ENCODE measurements at regions not wholly inside any gene's neighbourhood (a gene's known extent, or its start where the extent isn't known, plus 50 kb on each side); places are given as distances from the start of the nearest gene placed in this dataset.
A peak's percentile ranks its signal among the peaks of the same experiment; 100 is the strongest.

GRCh38 chr3:28915741-28916500 lies 364.9 kb upstream of the RBMS3 start:
- no peaks in the 10 kb centered on the region for H3K36me3 ChIP-seq (ENCODE audit: control insufficient read depth, insufficient read depth, low read length)
- H3K27me3 ChIP-seq (ENCODE audit: control insufficient read depth, insufficient read depth, low read length), result no peaks in the 10 kb centered on the region
- H3K4me1 ChIP-seq (ENCODE audit: control insufficient read depth, insufficient read depth, low read length), result peaks cover 3% of the 10 kb centered on the region; the same call in 1 of the 2 replicates
- H3K4me3 ChIP-seq (ENCODE audit: low read depth, low read length), result no peak overlapping the region
- peak overlapping the region; percentile 34 for H3K27ac ChIP-seq (ENCODE audit: low read depth, low read length)
- H3K9ac ChIP-seq (ENCODE audit: low read depth, low read length), result no peak overlapping the region
- H3K9me3 ChIP-seq (ENCODE audit: control insufficient read depth, insufficient read depth, low read length), result no peaks in the 10 kb centered on the region

DNA sequence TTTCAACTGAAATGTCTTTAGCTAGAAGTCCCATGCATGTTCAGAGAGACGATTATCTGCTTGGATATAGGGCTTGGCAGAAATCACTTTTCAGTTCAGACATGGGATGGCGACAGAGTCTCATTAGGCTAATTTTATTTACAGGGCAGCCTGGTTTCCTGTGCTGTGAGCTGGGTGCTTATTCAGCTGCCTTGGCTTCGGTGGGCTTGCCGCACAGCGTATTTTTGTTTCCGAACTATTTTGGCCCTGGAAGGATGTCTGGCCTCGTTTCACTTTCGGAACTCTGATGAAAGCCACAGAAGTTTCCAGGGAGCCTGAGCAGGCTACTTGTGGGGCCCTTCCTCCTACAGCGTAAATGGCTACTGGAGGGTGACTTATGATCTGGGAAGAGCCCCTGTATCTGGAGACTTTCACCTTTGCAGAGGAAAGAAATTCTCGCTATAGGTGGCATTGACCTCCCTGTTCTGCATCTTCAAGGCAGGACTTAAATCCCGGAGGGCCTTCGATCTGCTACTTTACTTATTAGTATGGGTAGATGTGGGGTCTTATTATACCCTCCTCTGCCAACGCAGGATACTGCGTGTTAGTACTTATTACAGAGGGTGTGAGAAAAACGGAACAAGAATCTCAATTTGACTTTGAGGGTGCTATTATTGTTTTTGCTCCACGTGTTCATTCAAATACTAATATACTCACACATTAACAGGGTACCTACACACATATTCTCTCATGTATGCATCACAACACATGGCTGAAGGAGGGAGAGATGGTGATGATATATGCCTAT lies 364.0 kb upstream of the RBMS3 start:
- no peak overlapping the region for H3K27ac ChIP-seq (ENCODE audit: low read depth, low read length)
- H3K4me3 ChIP-seq (ENCODE audit: low read depth, low read length), result no peak overlapping the region
- no peaks in the 10 kb centered on the region for H3K27me3 ChIP-seq (ENCODE audit: control insufficient read depth, insufficient read depth, low read length)
- no peaks in the 10 kb centered on the region for H3K36me3 ChIP-seq (ENCODE audit: control insufficient read depth, insufficient read depth, low read length)
- no peaks in the 10 kb centered on the region for H3K9me3 ChIP-seq (ENCODE audit: control insufficient read depth, insufficient read depth, low read length)
- H3K9ac ChIP-seq (ENCODE audit: low read depth, low read length), result no peak overlapping the region
- H3K4me1 ChIP-seq (ENCODE audit: control insufficient read depth, insufficient read depth, low read length), result peaks cover 3% of the 10 kb centered on the region; the same call in 1 of the 2 replicates

DNA sequence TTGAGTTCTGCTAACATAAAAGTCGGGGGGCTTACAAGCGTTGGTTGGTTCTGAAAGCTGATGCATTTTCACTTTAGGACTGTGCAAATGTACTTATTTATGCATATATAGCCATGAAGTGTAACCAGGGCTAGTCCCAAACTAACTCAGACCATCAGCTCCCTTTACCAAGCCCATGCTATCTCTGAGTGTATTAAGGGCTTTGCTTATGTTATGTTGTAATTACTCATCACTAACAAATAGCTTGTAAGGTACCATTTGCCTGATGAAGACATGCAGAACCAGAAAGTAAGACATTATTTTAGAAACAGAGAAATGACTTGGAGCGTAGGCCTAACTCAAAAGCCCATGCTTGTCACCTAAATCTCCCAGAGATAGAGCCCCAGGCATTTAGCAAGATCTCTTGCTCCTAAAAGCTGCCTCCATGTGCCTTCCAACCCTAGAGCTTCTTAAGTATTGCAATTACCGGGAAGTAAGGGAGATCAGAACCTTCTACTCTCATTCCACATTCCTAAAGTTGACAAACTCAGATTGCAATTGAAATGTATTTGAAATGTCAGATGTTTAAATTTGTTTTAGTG lies 362.9 kb upstream of the RBMS3 start:
- H3K36me3 ChIP-seq (ENCODE audit: control insufficient read depth, insufficient read depth, low read length), result no peaks in the 10 kb centered on the region
- H3K9ac ChIP-seq (ENCODE audit: low read depth, low read length), result no peak overlapping the region
- no peak overlapping the region for H3K4me3 ChIP-seq (ENCODE audit: low read depth, low read length)
- H3K9me3 ChIP-seq (ENCODE audit: control insufficient read depth, insufficient read depth, low read length), result no peaks in the 10 kb centered on the region
- no peak overlapping the region for H3K27ac ChIP-seq (ENCODE audit: low read depth, low read length)
- H3K4me1 ChIP-seq (ENCODE audit: control insufficient read depth, insufficient read depth, low read length), result peaks cover 3% of the 10 kb centered on the region; the same call in 1 of the 2 replicates
- H3K27me3 ChIP-seq (ENCODE audit: control insufficient read depth, insufficient read depth, low read length), result no peaks in the 10 kb centered on the region

DNA sequence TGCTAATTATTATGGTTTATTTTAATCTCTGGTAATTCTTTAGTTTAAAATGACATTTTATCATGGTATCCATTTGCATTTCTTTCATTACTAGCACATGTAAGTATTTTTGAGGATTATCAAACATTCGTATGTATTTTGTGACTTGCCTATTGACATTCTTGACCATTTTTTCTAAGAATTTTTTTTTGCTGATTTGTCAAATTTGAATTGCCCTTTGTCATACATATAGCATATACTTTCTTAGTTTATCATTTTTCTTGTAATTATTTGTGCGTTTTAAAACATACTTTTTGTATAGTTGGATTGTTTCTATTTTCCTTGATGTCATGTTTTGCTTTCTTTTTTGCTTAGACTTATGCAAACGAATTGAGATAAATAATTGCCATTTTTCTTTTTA lies 358.5 kb upstream of the RBMS3 start:
- H3K4me3 ChIP-seq (ENCODE audit: low read depth, low read length), result no peak overlapping the region
- H3K36me3 ChIP-seq (ENCODE audit: control insufficient read depth, insufficient read depth, low read length), result no peaks in the 10 kb centered on the region
- no peaks in the 10 kb centered on the region for H3K4me1 ChIP-seq (ENCODE audit: control insufficient read depth, insufficient read depth, low read length)
- H3K27ac ChIP-seq (ENCODE audit: low read depth, low read length), result no peak overlapping the region
- H3K27me3 ChIP-seq (ENCODE audit: control insufficient read depth, insufficient read depth, low read length), result no peaks in the 10 kb centered on the region
- H3K9me3 ChIP-seq (ENCODE audit: control insufficient read depth, insufficient read depth, low read length), result no peaks in the 10 kb centered on the region
- no peak overlapping the region for H3K9ac ChIP-seq (ENCODE audit: low read depth, low read length)

GRCh38 chr3:28923994-28924393 lies 356.9 kb upstream of the RBMS3 start:
- Histone ChIP-seq H3K9ac (ENCODE audit: low read depth, low read length) (no peak overlapping the region), H3K27me3 (ENCODE audit: control insufficient read depth, insufficient read depth, low read length) (no peaks in the 10 kb centered on the region), H3K9me3 (ENCODE audit: control insufficient read depth, insufficient read depth, low read length) (no peaks in the 10 kb centered on the region), H3K36me3 (ENCODE audit: control insufficient read depth, insufficient read depth, low read length) (no peaks in the 10 kb centered on the region), H3K4me3 (ENCODE audit: low read depth, low read length) (no peak overlapping the region), H3K27ac (ENCODE audit: low read depth, low read length) (no peak overlapping the region), H3K4me1 (ENCODE audit: control insufficient read depth, insufficient read depth, low read length) (no peaks in the 10 kb centered on the region)

GRCh38 chr3:28924744-28925360 lies 356.0 kb upstream of the RBMS3 start:
- Histone ChIP-seq H3K27ac (ENCODE audit: low read depth, low read length) (no peak overlapping the region), H3K4me1 (ENCODE audit: control insufficient read depth, insufficient read depth, low read length) (no peaks in the 10 kb centered on the region), H3K9me3 (ENCODE audit: control insufficient read depth, insufficient read depth, low read length) (no peaks in the 10 kb centered on the region), H3K27me3 (ENCODE audit: control insufficient read depth, insufficient read depth, low read length) (no peaks in the 10 kb centered on the region), H3K36me3 (ENCODE audit: control insufficient read depth, insufficient read depth, low read length) (no peaks in the 10 kb centered on the region), H3K9ac (ENCODE audit: low read depth, low read length) (no peak overlapping the region), H3K4me3 (ENCODE audit: low read depth, low read length) (no peak overlapping the region)

DNA sequence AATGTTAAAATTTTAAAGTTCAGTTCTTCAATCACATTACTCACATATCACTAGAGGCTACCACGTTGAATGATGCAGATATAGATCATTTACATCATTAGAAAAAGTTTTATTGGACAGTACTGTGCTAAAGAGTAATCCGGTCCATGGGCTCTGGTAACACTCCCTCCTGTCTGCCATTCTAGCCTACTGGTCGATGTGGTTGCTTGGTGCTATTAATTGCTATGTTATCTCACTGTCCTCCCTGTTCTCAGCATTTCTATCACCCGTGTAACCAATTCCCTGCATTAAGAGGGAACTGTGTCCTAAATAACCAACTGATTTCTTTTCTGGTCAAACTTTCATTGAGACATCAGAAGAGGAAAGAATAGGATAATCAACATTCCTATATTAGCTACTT lies 347.5 kb upstream of the RBMS3 start:
- no peak overlapping the region for H3K9ac ChIP-seq (ENCODE audit: low read depth, low read length)
- no peak overlapping the region for H3K4me3 ChIP-seq (ENCODE audit: low read depth, low read length)
- H3K36me3 ChIP-seq (ENCODE audit: control insufficient read depth, insufficient read depth, low read length), result no peaks in the 10 kb centered on the region
- no peaks in the 10 kb centered on the region for H3K27me3 ChIP-seq (ENCODE audit: control insufficient read depth, insufficient read depth, low read length)
- no peaks in the 10 kb centered on the region for H3K9me3 ChIP-seq (ENCODE audit: control insufficient read depth, insufficient read depth, low read length)
- no peak overlapping the region for H3K27ac ChIP-seq (ENCODE audit: low read depth, low read length)
- no peaks in the 10 kb centered on the region for H3K4me1 ChIP-seq (ENCODE audit: control insufficient read depth, insufficient read depth, low read length)

DNA sequence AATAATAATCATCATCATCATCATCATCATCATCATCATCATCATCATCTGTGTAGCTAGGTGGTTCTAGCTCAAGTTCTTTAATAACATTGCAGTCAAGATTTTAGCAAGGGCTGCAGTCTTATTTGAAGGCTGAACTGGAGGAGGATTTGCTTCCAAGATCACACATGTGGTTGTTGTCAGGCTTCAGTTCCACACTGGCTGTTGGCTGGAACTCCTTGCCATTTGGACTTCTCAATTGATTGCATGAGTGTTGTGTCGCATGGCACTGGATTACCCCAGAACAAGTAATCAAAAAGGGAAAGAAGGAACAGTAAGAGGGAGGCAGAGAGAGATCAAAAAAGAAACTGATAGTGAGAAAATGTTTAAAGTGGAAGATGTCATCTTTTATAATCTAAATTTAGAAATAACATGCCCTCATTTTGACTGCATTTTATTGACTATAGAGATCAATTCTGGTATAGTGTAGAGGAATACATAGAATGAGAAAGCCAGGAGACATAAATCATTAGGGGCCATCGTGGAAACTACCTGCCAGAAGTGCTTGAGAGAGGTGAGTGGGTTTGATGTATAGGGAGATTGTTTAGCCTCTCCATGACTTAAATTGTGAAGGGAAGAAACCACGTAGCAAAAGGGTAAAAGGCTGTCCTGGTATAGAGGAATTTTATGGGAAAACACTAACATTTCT lies 346.6 kb upstream of the RBMS3 start:
- Histone ChIP-seq H3K27me3 (ENCODE audit: control insufficient read depth, insufficient read depth, low read length) (no peaks in the 10 kb centered on the region), H3K4me1 (ENCODE audit: control insufficient read depth, insufficient read depth, low read length) (no peaks in the 10 kb centered on the region), H3K4me3 (ENCODE audit: low read depth, low read length) (no peak overlapping the region), H3K9me3 (ENCODE audit: control insufficient read depth, insufficient read depth, low read length) (no peaks in the 10 kb centered on the region), H3K27ac (ENCODE audit: low read depth, low read length) (no peak overlapping the region), H3K9ac (ENCODE audit: low read depth, low read length) (no peak overlapping the region), H3K36me3 (ENCODE audit: control insufficient read depth, insufficient read depth, low read length) (no peaks in the 10 kb centered on the region)

- Histone ChIP-seq H3K27ac (ENCODE audit: low read depth, low read length) (no peak overlapping the region), H3K9ac (ENCODE audit: low read depth, low read length) (no peak overlapping the region), H3K36me3 (ENCODE audit: control insufficient read depth, insufficient read depth, low read length) (no peaks in the 10 kb centered on the region), H3K9me3 (ENCODE audit: control insufficient read depth, insufficient read depth, low read length) (no peaks in the 10 kb centered on the region), H3K4me1 (ENCODE audit: control insufficient read depth, insufficient read depth, low read length) (no peaks in the 10 kb centered on the region), H3K4me3 (ENCODE audit: low read depth, low read length) (no peak overlapping the region), H3K27me3 (ENCODE audit: control insufficient read depth, insufficient read depth, low read length) (no peaks in the 10 kb centered on the region)
Measured at GRCh38 chr3:28935146-28935545, 345.7 kb upstream of the RBMS3 start.

DNA sequence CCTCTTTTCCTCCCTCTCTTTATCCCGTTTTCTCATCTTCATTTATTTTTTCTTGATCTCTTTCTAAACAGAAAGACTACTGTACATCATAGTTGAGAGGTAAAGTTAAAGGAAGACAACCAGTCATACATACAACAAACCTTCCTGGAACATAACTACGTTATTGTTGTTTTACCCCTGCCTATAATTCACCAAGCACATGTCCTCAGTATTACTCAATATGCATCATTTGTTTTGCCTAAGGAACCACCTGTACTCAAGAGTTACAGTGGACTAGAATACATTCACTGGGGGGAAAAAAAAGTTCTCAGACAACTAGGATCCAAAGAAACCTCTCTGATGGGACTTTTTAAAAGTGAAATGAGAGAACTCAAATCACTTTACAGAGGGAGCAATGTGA lies 344.7 kb upstream of the RBMS3 start:
- Histone ChIP-seq H3K4me3 (ENCODE audit: low read depth, low read length) (no peak overlapping the region), H3K9me3 (ENCODE audit: control insufficient read depth, insufficient read depth, low read length) (no peaks in the 10 kb centered on the region), H3K27ac (ENCODE audit: low read depth, low read length) (no peak overlapping the region), H3K9ac (ENCODE audit: low read depth, low read length) (no peak overlapping the region), H3K4me1 (ENCODE audit: control insufficient read depth, insufficient read depth, low read length) (no peaks in the 10 kb centered on the region), H3K27me3 (ENCODE audit: control insufficient read depth, insufficient read depth, low read length) (no peaks in the 10 kb centered on the region), H3K36me3 (ENCODE audit: control insufficient read depth, insufficient read depth, low read length) (no peaks in the 10 kb centered on the region)
